Retina (tissue), 1 donor: ENCODE measurements at regions not wholly inside any gene's neighbourhood (a gene's known extent, or its start where the extent isn't known, plus 50 kb on each side); places are given as distances from the start of the nearest gene placed in this dataset.

Experiments
- DNase-seq: peaks from one replicate; pipeline ENCODE4 v3.0.0-alpha.2; 2016

DNA sequence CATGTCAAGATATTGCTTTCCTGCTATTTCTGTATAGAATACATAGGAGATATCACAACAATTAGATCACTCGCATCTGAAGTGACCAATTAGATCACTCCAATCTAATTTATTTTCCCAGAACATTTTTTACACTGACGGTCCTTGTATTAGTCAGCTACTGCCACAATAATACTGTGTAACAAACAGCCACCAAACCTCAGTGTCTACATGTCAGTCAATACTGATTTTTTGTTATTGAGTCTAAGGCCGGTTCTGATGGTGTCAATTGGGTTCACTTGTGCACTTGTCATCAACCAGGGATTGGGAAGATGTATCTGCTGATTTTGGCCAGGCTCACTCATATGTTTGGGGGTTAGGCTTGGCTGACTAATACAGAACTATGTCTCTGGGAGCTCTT, 275.9 kb upstream of the NFE2L3 start:
- no peak for DNase-seq

DNA sequence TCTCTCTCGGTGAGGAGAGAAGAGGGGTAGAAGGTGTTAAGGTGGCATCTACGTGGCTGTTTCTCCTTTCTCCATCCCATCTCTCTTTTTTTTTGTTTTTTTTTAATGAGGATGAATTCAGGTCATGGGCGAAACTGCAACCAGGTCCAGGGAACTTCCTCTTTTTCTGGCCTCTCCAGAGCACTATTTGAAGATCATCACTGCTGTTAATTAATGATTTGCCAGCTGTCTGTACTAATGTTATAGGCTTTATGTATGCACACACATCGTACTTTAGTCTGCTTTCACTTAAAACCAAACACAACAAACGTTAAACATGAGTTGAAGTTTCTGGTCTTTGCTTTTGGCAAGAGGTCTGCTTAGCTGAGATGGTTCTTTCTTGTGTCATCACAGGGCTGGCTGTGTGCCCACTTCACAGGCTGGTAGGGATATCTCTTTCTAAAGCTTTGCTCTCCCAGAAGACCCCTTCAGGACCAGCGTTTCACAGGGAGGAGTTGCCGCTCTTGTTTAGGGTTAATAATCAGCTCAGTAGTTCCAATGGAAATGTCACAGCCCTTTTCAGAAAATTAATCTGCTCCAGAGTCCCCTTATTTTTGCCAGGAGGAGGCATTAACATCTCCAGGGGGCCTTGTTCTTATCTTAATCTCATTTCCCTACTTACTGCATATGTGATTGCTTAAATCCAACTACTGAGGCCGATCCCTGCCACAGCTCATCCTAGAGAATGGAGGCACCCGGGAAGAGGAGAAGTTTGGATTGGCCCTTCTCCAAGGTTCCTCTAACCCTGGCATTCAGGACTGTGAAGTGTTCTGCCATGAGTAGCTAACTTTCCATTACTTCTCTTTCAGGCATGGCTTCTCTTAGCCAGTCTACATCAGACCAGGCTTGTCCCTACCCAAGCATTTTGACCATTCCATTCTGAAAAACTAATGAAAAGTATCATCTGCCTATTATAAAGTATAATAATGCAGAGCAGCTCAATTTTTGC, 273.9 kb upstream of the NFE2L3 start:
- no peak for DNase-seq

DNA sequence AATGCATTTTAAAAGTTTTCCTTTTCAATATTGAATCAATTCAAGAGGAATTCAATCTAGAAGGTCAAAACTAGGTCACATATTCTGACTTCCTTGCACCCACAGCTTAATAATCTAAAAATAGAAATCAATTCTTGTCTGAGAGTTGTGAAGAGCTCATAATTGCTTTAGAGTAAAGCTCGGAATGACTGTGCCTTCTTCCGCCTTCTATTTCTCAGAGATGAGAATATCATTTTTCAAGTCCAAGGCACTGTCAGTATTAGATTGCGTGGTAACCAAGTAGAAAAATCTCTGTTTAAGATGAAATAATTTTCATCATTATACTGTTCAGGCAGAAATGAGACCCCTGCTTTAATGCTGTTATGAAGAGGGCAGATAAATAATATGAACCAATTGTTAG, 272.2 kb upstream of the NFE2L3 start:
- DNase-seq: no peak

DNA sequence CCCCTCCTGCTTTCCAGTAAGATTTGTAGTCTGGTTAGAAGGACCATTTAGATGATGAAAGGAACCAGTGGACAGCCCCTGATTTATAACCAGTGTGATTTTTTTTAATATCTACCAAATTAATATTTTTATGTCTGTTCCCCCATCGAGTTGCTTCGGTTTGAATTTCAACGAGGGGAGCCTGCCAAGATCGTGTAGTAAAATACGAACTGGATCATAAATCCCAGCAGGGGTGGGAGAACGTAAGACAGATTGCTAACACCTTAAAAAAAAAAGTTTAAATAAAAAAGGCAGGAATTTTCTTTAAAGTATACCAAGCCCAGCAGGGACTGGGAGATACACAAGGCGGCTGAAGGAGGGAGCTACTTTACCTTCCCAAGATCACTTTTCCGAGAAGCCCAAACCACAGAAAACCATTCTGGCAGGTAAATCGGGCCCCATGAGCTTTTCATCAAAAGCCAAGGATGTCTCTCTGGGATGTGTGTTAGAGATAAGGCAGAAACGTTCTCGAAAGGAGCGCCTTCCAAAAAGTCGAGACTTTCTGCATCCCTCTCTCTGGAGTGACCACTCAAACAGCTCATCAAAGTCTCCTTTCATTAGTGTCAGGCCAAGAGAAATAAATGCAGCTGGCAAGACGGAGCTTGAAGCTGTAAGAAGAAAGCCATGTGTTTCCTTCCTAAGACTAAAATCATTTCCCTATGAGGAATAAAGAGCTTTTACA, 270.5 kb upstream of the NFE2L3 start:
- DNase-seq: no peak

DNA sequence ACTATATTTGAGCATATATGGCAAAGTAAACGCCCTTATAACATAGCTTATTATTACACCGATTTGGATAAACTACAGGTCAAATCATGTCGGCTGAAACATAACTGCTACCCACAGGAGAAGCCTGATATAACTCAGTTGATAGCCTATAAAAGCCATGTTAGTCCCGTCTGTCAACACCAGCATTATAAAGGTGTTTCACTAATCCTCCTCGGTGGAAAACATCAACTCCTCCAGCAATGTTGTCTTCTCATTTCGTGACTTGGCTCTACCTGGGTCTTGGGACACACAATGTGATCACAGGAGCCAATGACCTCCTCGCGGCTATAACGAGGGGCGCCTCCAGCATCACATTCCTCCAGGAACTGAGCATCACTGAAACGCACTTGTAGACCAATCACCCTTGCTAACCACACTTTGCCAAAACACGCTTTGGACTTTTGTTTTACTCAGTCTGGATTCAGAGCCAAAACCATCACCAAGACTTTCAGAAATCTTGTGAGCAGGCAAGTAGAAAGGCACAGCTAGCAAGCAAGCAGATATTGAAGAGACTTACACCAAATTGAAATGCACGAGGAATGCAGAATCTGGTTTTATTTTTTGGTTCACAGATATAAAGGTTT, 269.7 kb upstream of the NFE2L3 start:
- no peak for DNase-seq

DNA sequence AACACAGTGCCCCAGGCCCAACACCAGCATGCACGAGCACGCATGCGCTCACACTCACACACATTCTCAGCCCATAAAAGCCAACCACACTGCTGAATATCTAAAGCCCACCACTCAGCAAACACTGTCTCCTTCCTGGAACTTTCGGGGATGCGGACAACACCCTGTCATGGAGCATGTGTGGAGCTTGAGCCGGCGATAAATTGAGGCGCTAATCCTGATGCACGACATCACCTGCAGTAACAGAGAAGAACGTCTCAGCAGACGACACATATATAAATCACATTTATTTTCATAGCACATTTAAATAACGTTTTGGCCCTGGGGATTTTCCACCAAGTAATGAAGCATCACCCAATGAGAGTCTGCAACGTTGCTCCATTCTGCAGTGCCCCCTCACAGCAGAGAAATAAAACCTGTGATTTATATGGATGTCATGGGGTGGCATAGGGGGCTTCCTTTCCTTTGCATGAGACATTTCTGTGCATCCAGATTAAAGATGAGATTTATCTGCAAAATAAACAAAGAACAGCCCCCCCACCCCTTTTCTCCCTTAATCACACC, 267.7 kb upstream of the NFE2L3 start:
- DNase-seq: no peak

DNA sequence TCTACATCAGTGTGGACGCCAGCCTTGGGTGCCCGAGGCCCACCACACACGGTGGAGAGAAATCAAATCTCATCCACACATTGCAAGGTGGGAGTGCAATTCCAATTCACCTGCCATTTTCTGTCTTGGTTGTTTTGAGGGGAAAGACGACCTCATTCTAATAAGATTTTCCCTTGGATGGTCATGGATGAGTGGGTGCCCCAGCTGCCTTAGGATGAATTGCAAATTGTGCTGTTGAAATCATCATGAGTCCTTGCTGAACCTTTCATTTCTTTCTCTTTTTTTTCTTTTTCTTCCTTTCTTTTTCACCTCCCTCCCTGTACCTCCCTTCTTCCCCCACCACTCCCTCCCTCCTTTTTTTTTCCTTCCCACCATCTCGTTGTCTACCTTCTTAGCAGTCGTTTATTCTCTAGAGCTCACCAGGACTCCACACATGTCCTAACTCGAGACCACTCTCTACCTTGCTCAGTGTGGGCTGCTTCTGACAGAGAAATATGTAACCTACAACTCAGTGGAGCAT, 266.9 kb upstream of the NFE2L3 start:
- DNase-seq: no peak

DNA sequence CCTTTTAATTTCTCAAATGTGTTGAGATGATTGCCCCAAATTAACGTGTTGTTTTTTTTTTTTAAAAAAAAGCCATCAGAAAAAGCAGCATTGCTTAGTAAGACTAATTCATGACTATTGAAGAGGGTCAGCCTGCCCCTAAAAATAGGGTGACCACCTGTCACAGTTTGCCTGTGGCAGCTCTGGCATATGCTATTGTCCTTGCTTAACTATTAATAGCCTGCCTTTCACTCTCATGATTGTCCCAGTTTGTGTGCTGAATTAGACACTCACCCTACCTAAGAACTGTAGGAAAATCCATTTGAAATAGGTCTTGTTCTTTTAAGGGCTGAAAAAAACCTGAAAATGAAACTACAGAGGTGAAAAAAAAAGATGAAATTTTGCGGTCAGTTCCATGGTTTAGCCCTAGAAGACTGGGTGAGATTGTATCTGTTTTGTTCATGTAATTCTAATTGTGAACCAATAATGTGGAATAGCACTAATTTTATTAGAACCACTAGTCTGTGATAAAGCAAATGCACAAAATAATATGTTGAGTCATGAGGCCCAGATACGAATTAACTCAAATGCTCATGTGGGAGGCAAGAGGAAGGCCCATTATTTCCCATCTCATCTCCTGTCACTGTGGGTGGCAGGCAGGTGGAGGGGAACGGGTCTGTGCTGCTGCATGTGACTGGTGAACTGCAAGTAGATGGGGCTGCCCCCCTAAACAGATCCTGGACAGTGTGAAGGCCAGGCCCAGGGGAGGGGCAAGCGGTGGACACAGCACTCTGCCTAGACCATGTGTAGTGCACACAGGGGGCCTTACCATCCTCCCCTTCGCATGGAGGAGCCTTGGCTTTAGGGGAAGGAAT, 265.4 kb upstream of the NFE2L3 start:
- peak; percentile 60 for DNase-seq

DNA sequence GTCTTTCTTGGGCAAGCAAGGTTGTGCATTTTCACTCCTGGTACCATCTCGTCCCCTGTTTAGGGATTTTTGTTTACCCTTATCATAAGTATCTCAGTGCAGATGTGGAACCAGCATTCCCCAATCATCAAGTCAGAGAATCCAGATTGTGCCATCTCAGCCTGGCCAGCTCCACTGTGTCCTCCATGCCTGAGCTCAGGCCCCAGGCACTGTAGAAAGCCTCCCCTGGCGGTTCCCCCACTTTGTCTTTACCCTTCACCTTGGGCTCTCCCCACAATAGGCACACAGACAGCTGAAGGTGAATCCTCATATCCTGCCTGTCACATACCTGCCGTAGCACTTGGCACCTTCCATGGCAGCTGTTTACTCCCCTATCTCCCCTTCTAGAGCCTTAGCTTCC, 264.7 kb upstream of the NFE2L3 start:
- DNase-seq: no peak

DNA sequence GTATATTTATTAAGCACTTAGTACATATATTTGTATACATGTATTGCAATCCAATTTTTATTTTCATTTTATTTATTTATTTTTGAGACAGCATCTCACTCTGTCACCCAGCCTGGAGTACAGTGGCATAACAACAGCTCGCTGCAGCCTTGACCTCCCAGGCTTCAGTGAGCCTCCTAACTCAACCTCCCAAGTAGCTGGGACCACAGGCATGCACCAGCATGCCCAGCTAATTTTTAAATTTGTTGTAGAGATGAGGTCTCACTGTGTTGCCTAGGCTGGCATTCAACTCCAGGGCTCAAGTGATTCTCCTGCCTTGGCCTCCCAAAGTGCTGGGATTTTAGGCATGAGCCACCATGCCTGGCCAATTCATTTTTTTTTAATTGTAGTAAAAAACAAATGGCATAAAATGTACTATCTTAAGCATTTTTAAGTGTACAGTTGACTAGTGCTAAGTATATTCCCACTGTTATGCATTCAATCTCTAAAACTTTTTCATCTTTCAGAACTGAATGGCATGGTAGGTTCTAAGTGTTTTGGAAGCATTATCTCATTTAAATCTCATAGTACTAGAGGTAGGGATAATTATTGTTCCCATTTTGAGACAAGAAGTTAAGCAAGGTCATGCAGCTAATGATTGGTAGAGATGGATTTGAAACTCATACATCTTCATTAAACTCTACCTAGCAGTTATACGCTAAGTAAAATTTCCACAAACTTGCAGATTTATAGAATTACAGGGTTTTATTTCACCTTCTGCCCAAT, 264.0 kb upstream of the NFE2L3 start:
- DNase-seq: no peak

DNA sequence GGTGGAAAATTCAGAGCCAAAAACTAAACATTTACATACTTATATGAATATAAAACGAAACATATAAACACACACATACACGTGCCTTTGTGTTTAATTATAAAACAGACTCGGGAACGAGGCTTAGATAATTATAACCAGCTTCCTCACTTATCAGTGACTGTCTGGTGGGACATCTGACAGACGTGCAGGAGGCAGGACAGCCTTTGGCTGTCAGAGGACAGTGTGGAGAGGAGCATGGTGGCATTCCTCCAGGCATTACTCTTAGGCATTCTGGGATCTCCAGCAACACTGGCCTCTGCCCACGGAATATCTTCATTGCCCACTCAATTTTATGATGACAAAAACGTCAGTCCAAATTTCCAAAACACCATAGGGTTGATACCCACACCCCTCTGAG, 262.2 kb upstream of the NFE2L3 start:
- DNase-seq: no peak

DNA sequence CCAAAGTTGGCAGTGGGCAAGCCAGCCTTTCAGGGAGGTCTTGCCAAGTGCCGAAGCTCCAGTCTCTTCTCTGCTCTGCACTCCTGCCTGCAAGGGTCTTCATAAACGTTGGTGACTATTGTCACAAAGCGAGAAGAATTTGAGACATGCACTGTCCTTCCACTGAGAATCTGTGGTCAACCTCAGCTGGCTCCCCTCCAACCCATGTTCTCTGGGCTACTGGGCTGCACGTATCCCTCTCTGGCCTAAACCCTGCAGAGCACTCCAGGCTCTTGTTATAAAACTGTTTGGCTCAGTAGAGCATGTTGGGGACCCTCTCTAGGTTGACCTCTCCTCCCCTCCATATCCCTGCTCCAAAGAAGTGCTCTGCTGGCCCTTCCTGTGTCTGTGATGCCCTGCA, 260.4 kb upstream of the NFE2L3 start:
- no peak for DNase-seq

DNA sequence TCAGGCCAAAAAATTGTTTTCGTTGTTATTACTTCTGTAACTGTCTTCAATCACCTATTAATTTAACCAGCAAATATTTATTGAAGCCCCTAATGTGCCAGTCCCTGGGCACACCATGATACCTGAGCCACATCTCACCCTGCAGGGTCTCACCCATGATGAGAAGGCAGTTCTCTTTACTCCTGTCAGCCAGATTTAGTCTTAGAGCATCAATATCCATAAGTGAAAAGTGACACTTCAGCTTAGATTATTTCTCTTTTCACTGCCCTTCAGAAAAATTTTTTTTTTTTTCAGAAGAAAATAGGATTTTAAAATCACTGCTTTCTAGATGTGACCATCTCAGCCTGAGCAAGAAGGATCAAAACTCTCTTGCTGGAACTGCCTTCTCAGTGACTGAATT, 258.6 kb upstream of the NFE2L3 start:
- no peak for DNase-seq

DNA sequence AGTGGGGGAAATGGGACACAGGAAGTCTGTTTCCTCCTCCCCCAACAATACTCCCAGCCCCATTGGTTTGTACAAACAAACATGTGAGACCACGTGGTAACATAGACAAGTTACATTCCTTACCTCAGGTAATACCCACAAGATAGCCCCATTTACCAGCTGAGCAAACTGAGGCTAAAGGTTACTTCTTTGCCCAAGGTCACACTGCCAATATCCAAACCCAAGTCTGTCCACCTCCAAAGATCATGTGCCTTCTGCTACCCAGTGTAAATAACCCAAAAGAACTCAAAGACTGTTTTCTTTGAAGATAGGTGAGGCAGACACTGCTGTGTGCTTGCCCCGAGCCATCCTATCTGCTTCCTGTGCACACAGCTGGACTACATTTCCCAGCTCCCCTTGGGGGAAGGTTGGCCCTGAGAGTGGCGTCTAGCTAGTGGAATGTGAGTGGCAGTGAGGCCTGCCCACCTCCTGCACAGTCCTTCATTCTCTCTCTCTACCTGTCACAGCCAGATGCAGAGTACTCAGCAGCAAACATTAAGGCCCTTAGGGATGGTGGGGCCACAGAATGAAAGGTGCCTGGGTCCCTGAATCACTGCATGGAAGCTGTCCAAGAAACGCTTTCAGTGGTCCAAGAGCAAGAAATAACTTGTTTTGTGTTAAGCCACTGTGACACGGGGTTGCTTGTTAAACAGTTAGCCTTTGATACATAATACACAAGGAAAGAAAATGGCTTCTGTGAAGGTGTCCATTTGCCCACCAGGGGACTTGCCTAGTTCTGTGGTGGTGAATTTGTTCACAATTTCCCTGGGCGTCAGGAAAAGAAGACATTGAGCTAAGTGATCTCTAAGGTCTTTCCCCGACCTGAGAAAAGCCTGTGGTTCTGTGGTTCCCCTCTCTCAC, 257.7 kb upstream of the NFE2L3 start:
- DNase-seq: no peak

DNA sequence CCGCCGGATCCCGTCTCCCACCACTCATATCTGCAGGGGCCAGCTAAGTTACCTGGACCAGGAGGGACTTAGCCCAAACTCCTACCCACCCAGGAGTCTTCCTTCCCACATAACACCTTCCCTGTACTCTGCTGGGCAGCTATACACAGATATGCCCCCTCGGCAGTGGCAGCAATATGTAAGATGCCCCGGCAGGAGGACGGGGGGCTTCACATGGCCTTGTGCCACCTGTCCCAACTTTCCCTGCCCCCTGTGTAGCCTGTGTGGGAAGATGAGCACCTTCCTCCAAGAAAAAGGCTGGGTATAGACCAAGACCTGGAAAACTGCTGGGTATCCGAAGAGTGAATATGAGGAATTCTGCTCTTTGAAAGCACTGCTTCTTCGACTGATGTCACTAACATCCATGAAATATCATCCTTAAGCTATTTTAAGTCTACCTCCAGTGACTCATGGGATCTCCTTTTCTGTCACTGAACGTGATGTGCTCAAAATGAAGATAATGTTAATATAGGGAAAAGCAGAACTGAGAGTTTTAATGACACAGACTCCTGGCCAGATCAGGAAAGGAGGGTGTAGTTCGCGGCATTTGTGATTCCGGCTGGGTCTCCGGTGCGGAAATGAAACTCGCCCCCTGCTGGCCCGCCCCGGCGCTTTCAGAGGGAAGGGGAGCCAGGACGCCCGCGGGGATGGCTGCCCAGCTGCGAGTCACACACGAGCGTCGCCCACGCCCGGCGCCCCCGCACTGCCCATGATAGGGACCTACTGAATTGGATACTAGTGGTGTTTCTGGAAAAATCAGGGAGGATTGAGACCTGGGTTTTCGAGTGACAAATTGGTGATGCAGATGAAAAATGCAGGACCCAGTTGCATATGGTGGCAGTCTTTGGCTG, 256.9 kb upstream of the NFE2L3 start:
- peak; percentile 90 for DNase-seq

DNA sequence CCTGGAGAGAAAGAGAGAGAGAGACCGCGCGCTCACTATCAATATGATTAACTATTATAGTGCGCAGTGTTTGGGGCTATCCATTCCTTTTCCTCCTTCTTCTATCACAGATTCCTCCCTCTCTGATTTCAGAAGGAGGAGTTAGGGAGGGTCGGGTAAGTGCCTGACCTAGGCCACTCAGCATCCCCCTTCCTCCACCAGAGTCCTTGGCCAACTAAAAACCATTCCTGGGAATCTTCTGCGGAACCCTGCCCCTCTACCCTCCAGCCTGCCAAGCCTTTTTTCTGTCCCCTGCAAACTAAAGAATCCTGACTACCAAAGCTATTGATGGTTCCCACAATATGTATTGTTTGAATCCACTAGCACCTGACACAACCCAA, 256.2 kb upstream of the NFE2L3 start:
- DNase-seq: no peak

DNA sequence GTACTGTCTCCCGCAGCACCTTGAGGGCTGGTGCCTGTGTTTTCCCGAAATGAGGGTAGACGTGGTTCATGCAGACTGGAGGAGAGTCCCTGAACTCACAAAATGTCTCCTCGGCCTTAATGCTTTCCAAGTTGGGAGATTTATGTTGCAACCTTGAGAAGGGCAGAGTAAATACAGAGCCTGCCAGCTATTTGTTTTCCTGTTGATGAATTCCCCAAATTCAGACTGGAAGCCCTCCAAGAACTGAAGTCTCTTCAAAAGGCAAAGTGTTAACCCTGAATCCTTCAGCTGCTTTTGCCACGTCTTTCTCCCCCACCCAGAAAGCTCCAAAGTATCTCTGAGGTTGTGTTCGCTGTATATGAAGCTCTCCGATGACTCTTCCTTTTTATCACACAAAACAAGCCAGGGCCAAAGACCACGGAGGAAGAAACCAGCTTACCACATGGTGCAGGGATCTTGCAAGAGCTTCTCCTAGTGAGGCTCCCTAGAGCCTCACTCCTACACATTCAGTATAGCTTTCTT, 254.7 kb upstream of the NFE2L3 start:
- no peak for DNase-seq

DNA sequence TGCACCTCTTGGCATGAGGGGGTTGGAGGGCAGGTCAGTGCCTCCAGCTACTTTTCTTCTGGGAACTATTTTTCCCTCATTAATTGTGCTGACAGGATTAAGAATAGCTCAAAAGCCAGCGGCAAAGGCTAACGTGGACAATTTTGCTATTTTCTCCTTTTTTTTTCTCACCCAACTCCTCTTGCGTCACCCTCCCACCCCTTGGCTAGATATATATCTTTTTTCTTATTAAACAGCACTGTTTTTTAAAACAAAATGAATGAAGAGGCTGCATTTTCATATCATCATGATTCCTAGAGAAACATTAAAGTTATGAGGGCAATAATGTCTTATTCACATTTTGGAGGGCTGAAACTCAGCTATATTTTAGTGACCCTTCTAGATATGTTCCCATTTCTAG, 251.8 kb upstream of the NFE2L3 start:
- DNase-seq: no peak

DNA sequence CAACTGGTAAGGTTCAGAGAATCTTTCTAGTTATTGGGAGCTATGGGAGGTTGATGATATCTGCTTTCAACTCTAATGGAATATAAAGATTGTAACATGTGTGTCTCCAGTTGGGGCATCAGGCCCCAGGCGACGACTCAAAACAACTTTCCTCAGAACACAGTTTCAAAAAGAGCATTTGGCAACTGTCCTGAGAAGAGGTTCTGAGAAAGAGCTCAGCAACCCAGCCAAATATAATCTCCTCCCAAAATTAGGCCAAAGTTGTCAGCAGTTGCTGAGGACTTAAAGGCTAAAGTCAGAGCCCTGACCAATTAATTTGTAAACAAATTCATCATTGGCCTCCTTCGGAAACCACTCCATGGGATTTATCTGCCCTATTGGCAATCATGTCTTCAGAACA, 251.1 kb upstream of the NFE2L3 start:
- no peak for DNase-seq
